ENCODE measurements at regions not wholly inside any gene's neighbourhood (a gene's known extent, or its start where the extent isn't known, plus 50 kb on each side); places are given as distances from the start of the nearest gene placed in this dataset.

GRCh38 chr1:227466039-227466645 lies 97.2 kb upstream of the ZNF678 start:
- TF ChIP-seq POLR2AphosphoS5 (IDR thresholded peaks at IDR 0.05) (no peak), EP300 (IDR thresholded peaks at IDR 0.05; ENCODE audit: low read depth) (no peak), POLR2A (IDR thresholded peaks at IDR 0.05) (no peak), CTCF (IDR thresholded peaks at IDR 0.05) (no peak)
- H3K4me1 ChIP-seq: no peaks in the 10 kb centered on the region
- in situ Hi-C loops (cut with MboI; ENCODE audit: low pct_ligation_motif_present in 1 of 4, low pct_unique_long_range_greater_than_20kb in 1 of 4, low sequenced_read_pairs in 3 of 4): no loop called here
- intact Hi-C loops (cut with DNase I; ENCODE audit: low total_unique reads): no loop called here
- 60 to 86% methylated on average over 3 to 5 of the region's 5 CpGs for WGBS, 2 donors (ENCODE audit: low coverage in 1 of 2)
- no peaks in the 10 kb centered on the region for H3K27me3 ChIP-seq
- H3K4me3 ChIP-seq: no peak overlapping the region
- H3K9me3 ChIP-seq: no peaks in the 10 kb centered on the region
- H3K27ac ChIP-seq: no peak overlapping the region
- H3K36me3 ChIP-seq: no peaks in the 10 kb centered on the region
- DNase-seq: no peak

- no peak for DNase-seq
- intact Hi-C loops (cut with DNase I; ENCODE audit: low total_unique reads): no loop called here
Measured at GRCh38 chr1:227465256-227465655, 98.1 kb upstream of the ZNF678 start.

GRCh38 chr1:227459977-227460376 lies 103.4 kb upstream of the ZNF678 start:
- Histone ChIP-seq H3K36me3 (no peaks in the 10 kb centered on the region), H3K9me3 (no peaks in the 10 kb centered on the region), H3K27ac (no peak overlapping the region), H3K27me3 (peaks cover 9% of the 10 kb centered on the region), H3K4me3 (no peak overlapping the region), H3K4me1 (no peaks in the 10 kb centered on the region)
- in situ Hi-C loops (cut with MboI; ENCODE audit: low pct_ligation_motif_present in 1 of 4, low pct_unique_long_range_greater_than_20kb in 1 of 4, low sequenced_read_pairs in 3 of 4): no loop called here
- 0% methylated on average over 1 of the region's 1 CpG; no CpG with 5 or more reads in 1 of the 2 donors for WGBS, 2 donors (ENCODE audit: low coverage in 1 of 2)
- no peak for TF ChIP-seq POLR2AphosphoS5 (IDR thresholded peaks at IDR 0.05)
- TF ChIP-seq EP300 (IDR thresholded peaks at IDR 0.05; ENCODE audit: low read depth): no peak
- TF ChIP-seq POLR2A (IDR thresholded peaks at IDR 0.05): no peak
- TF ChIP-seq CTCF (IDR thresholded peaks at IDR 0.05): no peak
- no peak for DNase-seq
- intact Hi-C loops (cut with DNase I; ENCODE audit: low total_unique reads): no loop called here

More at GRCh38 chr1:227465256-227465655, 98.1 kb upstream of the ZNF678 start:
- TF ChIP-seq POLR2AphosphoS5 (IDR thresholded peaks at IDR 0.05): no peak
- no peak overlapping the region for H3K4me3 ChIP-seq
- in situ Hi-C loops (cut with MboI; ENCODE audit: low pct_ligation_motif_present in 1 of 4, low pct_unique_long_range_greater_than_20kb in 1 of 4, low sequenced_read_pairs in 3 of 4): no loop called here
- H3K4me1 ChIP-seq: no peaks in the 10 kb centered on the region
- H3K9me3 ChIP-seq: no peaks in the 10 kb centered on the region
- H3K36me3 ChIP-seq: no peaks in the 10 kb centered on the region
- no peaks in the 10 kb centered on the region for H3K27me3 ChIP-seq
- 83% methylated on average over 7 of the region's 7 CpGs; no CpG with 5 or more reads in 1 of the 2 donors for WGBS, 2 donors (ENCODE audit: low coverage in 1 of 2)
- no peak overlapping the region for H3K27ac ChIP-seq

GRCh38 chr1:227459326-227459841 lies 104.0 kb upstream of the ZNF678 start:
- no peak for DNase-seq
- H3K27me3 ChIP-seq: peaks cover 13% of the 10 kb centered on the region
- no peaks in the 10 kb centered on the region for H3K4me1 ChIP-seq
- in situ Hi-C loops (cut with MboI; ENCODE audit: low pct_ligation_motif_present in 1 of 4, low pct_unique_long_range_greater_than_20kb in 1 of 4, low sequenced_read_pairs in 3 of 4): no loop called here
- intact Hi-C loops (cut with DNase I; ENCODE audit: low total_unique reads): no loop called here
- no peak for TF ChIP-seq CTCF (IDR thresholded peaks at IDR 0.05)
- no peak for TF ChIP-seq EP300 (IDR thresholded peaks at IDR 0.05; ENCODE audit: low read depth)
- no peak for TF ChIP-seq POLR2AphosphoS5 (IDR thresholded peaks at IDR 0.05)
- TF ChIP-seq POLR2A (IDR thresholded peaks at IDR 0.05): no peak
- no peaks in the 10 kb centered on the region for H3K9me3 ChIP-seq
- no peak overlapping the region for H3K27ac ChIP-seq
- no peak overlapping the region for H3K4me3 ChIP-seq
- no peaks in the 10 kb centered on the region for H3K36me3 ChIP-seq

GRCh38 chr1:227454686-227455085 lies 108.7 kb upstream of the ZNF678 start:
- in situ Hi-C loops (cut with MboI; ENCODE audit: low pct_ligation_motif_present in 1 of 4, low pct_unique_long_range_greater_than_20kb in 1 of 4, low sequenced_read_pairs in 3 of 4): no loop called here
- WGBS, 2 donors (ENCODE audit: low coverage in 1 of 2): 55 to 56% methylated on average over 3 to 4 of the region's 4 CpGs
- Histone ChIP-seq H3K27ac (no peak overlapping the region), H3K4me1 (no peaks in the 10 kb centered on the region), H3K27me3 (peaks cover 26% of the 10 kb centered on the region), H3K36me3 (no peaks in the 10 kb centered on the region), H3K9me3 (no peaks in the 10 kb centered on the region), H3K4me3 (no peak overlapping the region)
- no peak for DNase-seq
- intact Hi-C loops (cut with DNase I; ENCODE audit: low total_unique reads): no loop called here
- TF ChIP-seq POLR2AphosphoS5 (IDR thresholded peaks at IDR 0.05): no peak
- no peak for TF ChIP-seq CTCF (IDR thresholded peaks at IDR 0.05)
- TF ChIP-seq POLR2A (IDR thresholded peaks at IDR 0.05): no peak
- no peak for TF ChIP-seq EP300 (IDR thresholded peaks at IDR 0.05; ENCODE audit: low read depth)
